Right atrium auricular region (tissue), 2 donors: ENCODE measurements at regions not wholly inside any gene's neighbourhood (a gene's known extent, or its start where the extent isn't known, plus 50 kb on each side); places are given as distances from the start of the nearest gene placed in this dataset.

Experiments
- DNase-seq: peaks from one replicate; pipeline ENCODE4 v3.0.0-alpha.2; 2019; ENCODE audit warnings: low spot score
- H3K27ac ChIP-seq, 2 donors: fragments of 200-600 bp; sonication (generic); 1 replicate in 1 of 2; 2 replicates in 1 of 2; pipeline ENCODE4 v1.5.1; 2016 to 2019
- H3K27me3 ChIP-seq, 2 donors: fragments of 200-600 bp; sonication (generic); one replicate each; pipeline versions ENCODE4 v1.5.1 to v1.6.0; 2017 to 2019
- H3K36me3 ChIP-seq: fragments of 200-600 bp; sonication (generic); one replicate; pipeline ENCODE4 v1.5.1; 2016
- H3K4me1 ChIP-seq, 2 donors: fragments of 200-600 bp; sonication (generic); one replicate each; pipeline versions ENCODE4 v1.5.1 to v1.6.0; 2017 to 2019
- H3K4me3 ChIP-seq, 2 donors: fragments of 200-600 bp; sonication (generic); 1 replicate in 1 of 2; 2 replicates in 1 of 2; pipeline ENCODE4 v1.5.1; 2017 to 2019; ENCODE audit warnings: mild to moderate bottlenecking in 1 of 2, moderate library complexity in 1 of 2
- H3K9me3 ChIP-seq, 2 donors: fragments of 200-600 bp; sonication (generic); one replicate each; pipeline ENCODE4 v1.5.1; 2019
- CTCF ChIP-seq, 2 donors: fragments of 200-600 bp; sonication (generic); IDR thresholded peaks; one replicate each; pipeline ENCODE4 v1.5.1; 2019; ENCODE audit warnings: antibody characterized with exemption in 2 of 2

GRCh38 chr2:129911363-129912065, 68.0 kb upstream of the RAB6C start:
- no peak overlapping the region for H3K4me3 ChIP-seq
- H3K36me3 ChIP-seq, result no peaks in the 10 kb centered on the region
- H3K9me3 ChIP-seq, result no peaks in the 10 kb centered on the region
- no peak for TF ChIP-seq CTCF (IDR thresholded peaks at IDR 0.05)
- H3K27ac ChIP-seq, result no peak overlapping the region
- H3K4me1 ChIP-seq, result no peaks in the 10 kb centered on the region
- no peaks in the 10 kb centered on the region for H3K27me3 ChIP-seq
- peak; percentile 38 for DNase-seq

- Histone ChIP-seq H3K36me3 (no peaks in the 10 kb centered on the region), H3K4me1 (no peaks in the 10 kb centered on the region), H3K27ac (no peak overlapping the region), H3K4me3 (no peak overlapping the region), H3K9me3 (peaks cover 0 to 4% of the 10 kb centered on the region in 2 donors), H3K27me3 (no peaks in the 10 kb centered on the region)
- peak; percentile 36 for DNase-seq
- no peak for TF ChIP-seq CTCF (IDR thresholded peaks at IDR 0.05)
Observed at GRCh38 chr2:129912066-129912820, 67.2 kb upstream of the RAB6C start.

GRCh38 chr2:129912871-129913694, 66.4 kb upstream of the RAB6C start:
- Histone ChIP-seq H3K4me1 (no peaks in the 10 kb centered on the region), H3K4me3 (no peak overlapping the region), H3K9me3 (peaks cover 4 to 11% of the 10 kb centered on the region in 2 donors), H3K36me3 (no peaks in the 10 kb centered on the region), H3K27ac (no peak overlapping the region), H3K27me3 (no peaks in the 10 kb centered on the region)
- DNase-seq, result peak; percentile 40
- TF ChIP-seq CTCF (IDR thresholded peaks at IDR 0.05), result no peak

- Histone ChIP-seq H3K36me3 (no peaks in the 10 kb centered on the region), H3K4me3 (no peak overlapping the region), H3K27me3 (no peaks in the 10 kb centered on the region), H3K4me1 (no peaks in the 10 kb centered on the region), H3K27ac (no peak overlapping the region), H3K9me3 (peaks cover 5 to 19% of the 10 kb centered on the region in 2 donors)
- DNase-seq, result peak; percentile 48
- no peak for TF ChIP-seq CTCF (IDR thresholded peaks at IDR 0.05)
Observed at GRCh38 chr2:129913695-129914495, 65.6 kb upstream of the RAB6C start.

GRCh38 chr2:129914538-129915302, 64.7 kb upstream of the RAB6C start:
- TF ChIP-seq CTCF (IDR thresholded peaks at IDR 0.05), result no peak
- no peaks in the 10 kb centered on the region for H3K4me1 ChIP-seq
- H3K36me3 ChIP-seq, result no peaks in the 10 kb centered on the region
- no peaks in the 10 kb centered on the region for H3K27me3 ChIP-seq
- no peak overlapping the region for H3K27ac ChIP-seq
- no peak for DNase-seq
- peaks cover 5 to 27% of the 10 kb centered on the region in 2 donors for H3K9me3 ChIP-seq
- H3K4me3 ChIP-seq, result no peak overlapping the region
